Posterior cingulate gyrus (tissue), 11 donors: ENCODE measurements at regions not wholly inside any gene's neighbourhood (a gene's known extent, or its start where the extent isn't known, plus 50 kb on each side); places are given as distances from the start of the nearest gene placed in this dataset.
A peak's percentile ranks its signal among the peaks of the same experiment; 100 is the strongest.

ENCODE experiments used
- DNase-seq, 10 donors: peaks; one replicate each; pipeline versions ENCODE4 v3.0.0 to v3.0.0-alpha.2; 2020 to 2021; ENCODE audit warnings: mixed read lengths in 3 of 10
- intact Hi-C: fragments of 100-400 bp; cut with DNase I; formaldehyde crosslinking; loops from one replicate; pipeline ENCODE4 v1.15.1; 2023

DNA sequence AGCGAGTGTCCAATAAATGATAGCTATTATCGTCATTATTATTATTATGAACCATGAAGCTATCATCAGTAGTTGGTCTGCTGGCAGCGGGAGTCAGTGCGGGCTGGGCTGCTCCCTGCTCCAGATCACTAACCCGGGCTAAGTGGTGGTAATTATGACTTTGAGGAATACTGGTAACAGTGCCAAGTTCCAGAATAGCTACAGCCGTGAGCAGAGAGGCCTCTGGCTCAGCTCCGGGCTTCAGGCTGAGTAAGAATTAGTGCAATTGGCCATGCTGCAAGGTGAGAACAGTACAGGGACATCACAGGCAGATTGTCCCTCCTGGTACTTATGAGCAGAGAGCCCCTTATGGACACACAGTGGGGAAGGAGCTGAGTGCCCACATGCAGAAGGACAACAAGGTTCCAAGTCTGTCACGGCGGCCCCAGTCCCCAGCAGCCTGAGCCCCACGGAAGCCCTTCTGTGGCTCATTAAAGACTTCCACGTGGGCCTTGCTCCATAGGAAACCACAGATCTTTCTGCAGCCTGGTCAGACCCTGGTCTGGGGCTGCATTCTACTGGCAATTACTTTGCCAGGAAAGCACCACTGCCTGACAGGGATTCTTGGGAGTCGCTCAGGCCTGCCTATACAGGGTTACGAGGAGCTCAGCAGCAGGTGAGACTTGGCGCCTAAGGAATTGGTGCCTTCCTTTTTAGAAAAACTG is 235.1 kb downstream of the RRAGC start:
- intact Hi-C loops, result no loop called here
- DNase-seq, result no peak

DNA sequence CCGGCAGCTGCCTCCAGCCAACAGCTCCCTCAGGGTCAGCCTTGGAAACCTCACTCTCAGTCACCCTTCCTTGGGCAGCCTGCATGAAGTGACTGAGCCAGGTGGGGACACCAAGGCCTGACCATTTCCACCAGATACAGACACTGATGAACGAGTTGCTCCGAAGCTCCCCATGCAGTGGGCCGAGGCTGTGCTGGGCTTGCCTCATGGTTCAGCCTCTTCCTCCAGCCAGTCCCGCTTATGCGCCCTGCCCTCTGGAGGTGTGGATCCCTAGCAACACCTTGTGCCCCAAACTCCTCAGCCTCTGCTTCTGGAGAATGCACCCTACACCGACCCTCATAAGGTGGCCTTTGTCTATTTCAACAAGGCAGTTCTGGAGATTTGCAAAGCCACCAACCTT is 236.0 kb downstream of the RRAGC start:
- intact Hi-C loops, result no loop called here
- DNase-seq, result no peak

DNA sequence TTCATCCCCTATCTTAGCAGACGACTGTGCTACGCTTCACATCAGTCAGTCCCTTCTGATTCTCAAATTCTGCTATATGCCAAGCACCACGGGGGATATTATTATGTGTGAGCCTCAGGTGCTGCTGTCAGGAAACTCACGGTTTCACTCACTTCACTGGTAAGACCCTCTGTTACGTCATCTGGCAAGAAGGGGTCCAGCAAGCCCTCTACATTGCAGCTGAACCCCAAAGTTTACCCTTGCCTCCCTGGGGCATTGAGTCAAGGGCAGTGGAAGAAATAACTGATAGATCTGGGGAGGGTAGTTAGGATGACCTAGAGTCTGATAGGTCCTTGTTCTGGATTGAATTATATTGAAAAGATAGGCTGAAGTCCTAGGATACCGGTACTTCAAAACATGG is 237.4 kb downstream of the RRAGC start:
- intact Hi-C loops, result no loop called here
- no peak for DNase-seq

DNA sequence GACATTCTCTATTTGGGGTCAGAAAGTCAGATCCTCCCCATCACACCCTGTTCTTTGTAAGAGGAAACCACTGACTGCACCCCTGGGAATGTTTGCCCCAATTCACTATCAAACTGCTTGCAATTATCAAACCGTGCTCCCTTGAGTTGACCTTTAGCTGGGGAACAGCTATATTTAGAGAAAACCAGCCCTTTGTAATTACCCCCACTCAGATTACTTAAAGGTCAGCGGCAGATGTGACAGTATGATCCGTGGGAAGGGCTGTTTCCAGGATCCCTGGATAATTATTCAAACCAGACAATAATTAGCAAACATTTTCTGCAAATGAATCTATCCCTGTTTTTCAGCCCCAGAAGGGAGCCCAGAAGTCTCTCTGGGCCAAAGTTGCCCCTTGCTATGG is 242.7 kb downstream of the RRAGC start:
- intact Hi-C loops, result loop anchor here (10.0 kb wide), 2 partner anchors 108 to 348 kb away; no protein-coding TSS in a partner anchor
- no peak for DNase-seq

DNA sequence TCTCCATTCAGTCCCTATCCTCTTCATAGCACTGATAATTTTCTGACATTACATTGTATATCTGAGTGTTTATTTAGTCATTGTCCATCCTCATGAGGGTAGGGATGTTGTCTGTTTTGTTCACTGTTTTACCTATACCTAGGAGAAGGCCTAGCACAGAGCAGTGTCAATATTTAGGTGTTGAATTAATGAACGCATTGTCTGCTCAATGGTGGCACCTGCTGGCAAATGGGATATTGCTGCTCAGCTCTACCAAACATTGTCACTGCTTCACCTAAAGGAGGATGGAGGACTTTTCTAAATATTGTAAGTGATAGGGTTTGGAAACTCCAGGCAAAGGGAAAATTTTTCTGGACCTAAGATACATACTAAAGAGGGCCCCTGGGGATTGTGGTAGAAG is 243.9 kb downstream of the RRAGC start:
- DNase-seq, result no peak
- intact Hi-C loops, result loop anchor here (10.0 kb wide), 2 partner anchors 109 to 349 kb away; no protein-coding TSS in a partner anchor

DNA sequence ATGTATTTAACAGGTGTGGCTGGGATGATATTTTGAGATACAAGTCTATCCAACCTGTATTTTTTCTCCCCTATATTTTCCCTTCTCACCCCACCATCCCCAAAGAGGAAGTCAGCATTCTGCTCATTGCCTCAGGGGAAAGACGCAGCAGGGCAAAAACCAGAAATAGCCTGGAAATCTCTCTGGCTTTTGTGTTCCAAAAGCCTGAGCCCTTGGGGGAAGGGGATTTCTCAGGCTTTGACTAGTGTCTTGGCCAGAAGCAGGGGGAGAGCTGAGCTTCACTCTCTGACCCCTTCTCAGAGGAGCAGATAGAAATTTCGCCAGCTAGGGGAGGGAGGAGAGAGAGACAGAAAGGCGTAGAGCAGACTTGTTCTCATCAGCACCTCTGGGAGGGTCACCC is 244.7 kb downstream of the RRAGC start:
- intact Hi-C loops, result loop anchor here (10.0 kb wide), 2 partner anchors 110 to 350 kb away; no protein-coding TSS in a partner anchor
- no peak for DNase-seq

DNA sequence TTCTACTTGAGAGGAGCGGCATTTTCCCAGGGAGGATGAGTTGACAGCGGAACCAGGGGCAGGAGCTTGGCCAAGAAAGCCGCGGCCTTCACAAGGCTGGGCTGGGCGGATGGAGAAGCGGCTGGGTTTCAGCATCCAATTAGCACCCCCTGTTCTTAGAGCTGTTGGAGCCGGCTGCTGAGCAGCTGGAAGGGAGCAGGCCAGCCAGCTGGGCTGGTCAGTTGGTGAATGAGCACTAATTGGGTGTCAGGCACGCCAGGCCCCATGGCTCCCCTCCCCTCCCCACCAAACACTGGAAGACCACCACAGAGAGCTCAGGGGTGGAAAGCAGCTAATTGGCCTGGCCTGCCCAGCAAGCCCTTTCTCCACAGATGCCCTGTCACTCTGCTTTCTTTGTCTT is 245.6 kb downstream of the RRAGC start:
- peak in 8 of 10 donors; percentile 20 to 87 (median 56) for DNase-seq
- intact Hi-C loops, result loop anchor here (10.0 kb wide), 2 partner anchors 111 to 351 kb away; no protein-coding TSS in a partner anchor

DNA sequence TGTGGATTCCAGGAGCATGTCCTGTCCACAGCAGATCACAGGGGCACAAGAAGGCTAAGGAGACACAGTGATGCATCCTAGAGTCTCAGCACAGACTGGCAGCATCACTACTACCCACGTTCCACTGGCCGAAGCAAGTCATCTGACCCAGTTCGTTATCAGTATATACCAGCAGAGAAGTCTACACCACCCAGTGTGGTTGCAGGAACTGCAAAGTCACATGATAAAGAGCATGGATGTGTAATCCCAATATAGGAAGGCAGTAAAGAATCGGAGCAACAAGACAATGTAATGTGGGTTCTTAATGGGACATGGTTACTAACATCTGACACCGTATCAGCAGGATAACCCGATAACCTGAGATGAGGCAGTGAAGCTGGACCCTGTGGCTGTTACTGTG is 246.6 kb downstream of the RRAGC start:
- intact Hi-C loops, result loop anchor here (10.0 kb wide), 2 partner anchors 112 to 352 kb away; no protein-coding TSS in a partner anchor
- DNase-seq, result no peak

DNA sequence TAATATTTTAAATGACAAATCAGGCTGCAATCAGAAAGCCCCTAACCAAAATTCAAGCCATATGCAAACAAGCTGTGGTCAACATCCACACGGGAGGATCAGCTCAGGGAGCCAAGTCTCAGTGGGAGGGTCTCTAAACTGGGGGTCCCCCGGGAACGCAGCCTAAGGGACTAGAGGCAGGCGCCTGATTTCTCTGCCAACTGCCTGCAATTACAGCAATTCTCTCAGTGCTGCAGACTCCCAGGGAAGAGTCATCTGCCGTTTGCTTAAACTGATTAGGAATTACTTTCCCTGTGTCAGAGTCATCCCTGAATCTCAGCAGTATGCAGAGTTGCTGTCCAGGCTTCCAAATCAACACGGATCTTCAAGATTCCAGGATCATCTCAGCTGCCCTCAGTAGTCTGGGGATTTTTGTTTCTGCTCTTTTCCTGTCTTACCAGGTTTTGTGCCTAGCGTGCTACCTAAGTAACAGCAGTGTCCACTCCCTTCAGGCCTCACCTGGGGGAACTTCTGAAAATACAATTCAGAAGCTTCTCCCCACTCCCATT is 247.8 kb downstream of the RRAGC start:
- intact Hi-C loops, result loop anchor here (10.0 kb wide), 2 partner anchors 113 to 353 kb away; no protein-coding TSS in a partner anchor
- DNase-seq, result no peak

DNA sequence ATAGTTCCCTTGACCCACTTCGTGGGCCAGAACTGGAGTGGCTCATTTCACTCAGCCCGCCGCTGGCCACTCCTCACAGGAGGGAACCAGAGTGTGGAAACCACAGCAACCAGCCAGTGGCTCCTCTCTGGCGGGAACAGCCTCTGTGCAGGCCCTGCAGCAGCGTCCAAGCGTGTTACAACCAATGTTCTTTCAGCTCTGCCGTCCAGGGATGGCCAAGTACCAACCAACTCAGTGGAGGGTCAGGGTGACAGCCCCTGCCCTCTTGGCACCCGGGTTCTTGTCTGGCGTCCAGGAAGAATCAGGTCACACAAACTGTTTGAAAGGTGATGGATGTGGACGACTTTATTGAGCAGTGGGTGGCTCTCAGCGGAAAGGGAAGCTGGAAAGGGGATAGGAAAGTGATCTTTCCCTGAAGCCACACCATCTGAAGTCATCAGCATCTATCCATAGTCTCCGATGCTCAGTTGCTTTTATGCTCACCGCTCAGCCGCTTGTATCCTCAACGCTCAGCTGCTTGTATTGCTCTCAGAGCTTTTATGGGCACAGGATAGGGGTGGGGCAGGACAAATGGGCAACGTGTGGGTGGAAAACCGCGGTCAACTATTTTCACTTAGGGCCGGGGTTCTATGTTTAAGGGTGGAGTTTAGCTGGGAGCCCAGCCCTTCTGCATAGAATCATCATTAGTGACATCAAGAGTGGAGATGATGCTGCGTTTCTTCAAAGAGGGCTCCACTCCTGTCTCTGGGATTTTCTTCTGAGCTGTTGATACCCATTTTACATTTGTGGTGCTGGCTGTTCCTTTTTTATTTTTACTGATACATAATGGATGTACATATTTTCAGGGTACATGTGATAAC is 250.2 kb downstream of the RRAGC start:
- DNase-seq, result no peak

DNA sequence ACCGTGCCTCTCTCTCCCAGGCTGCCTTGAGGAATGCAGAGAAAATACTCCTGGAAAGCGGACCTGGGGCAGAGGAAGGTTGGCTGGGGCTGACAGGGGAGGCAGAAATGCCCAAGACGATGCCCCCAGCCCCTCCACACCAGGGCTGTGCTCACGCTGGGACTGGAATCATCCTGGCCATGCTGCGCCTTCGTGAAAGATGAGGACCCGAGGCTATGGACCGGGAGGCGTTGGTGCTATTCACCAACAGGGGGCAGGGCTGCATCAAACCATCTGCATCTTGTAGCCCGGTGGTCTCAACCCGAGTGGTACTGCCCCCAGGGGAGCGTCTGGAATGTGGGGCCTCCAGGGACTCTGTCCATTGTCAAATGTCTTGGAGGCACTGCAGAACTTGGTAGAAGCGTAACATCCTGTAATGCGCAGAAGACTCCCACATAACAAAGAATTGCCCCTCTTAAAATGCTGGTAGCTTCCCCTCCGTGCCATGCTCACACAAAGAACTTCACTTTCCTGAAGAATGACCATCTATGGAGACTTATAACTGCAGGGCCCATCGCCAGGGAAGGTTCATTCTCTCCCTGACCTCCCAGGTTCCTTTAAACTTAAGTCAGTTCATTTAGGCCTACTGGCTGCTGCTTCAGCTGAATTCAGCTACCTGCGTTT is 251.2 kb downstream of the RRAGC start:
- peak in 1 of 10 donors; percentile 41 for DNase-seq
- intact Hi-C loops, result loop anchor here (5.0 kb wide), 1 partner anchor 209 kb away; no protein-coding TSS in a partner anchor

More for the DNA sequence above, 250.2 kb downstream of the RRAGC start:
- intact Hi-C loops, result loop anchor here (5.0 to 10.0 kb wide), 3 partner anchors 115 to 355 kb away; no protein-coding TSS in a partner anchor

DNA sequence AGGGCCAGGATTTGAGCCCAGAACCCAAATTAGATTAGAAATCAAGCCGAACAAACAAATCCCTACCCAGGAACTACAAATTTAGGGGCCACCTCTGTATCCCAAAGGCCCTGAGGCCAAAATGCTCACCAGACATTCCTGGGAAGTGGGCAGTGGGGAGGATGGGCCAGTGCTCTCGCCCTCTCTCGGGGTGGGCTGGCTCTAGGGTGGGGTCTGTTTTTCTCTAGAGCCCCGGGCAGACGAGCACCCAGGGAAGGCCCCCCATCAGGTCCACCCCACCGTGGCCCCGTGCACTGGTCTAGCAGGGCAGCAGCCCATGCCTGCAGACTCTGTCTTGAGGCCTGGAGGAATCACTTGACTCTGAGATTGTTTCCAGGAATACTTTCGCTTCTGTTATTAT is 252.0 kb downstream of the RRAGC start:
- intact Hi-C loops, result loop anchor here (5.0 kb wide), 1 partner anchor 210 kb away; no protein-coding TSS in a partner anchor
- no peak for DNase-seq

DNA sequence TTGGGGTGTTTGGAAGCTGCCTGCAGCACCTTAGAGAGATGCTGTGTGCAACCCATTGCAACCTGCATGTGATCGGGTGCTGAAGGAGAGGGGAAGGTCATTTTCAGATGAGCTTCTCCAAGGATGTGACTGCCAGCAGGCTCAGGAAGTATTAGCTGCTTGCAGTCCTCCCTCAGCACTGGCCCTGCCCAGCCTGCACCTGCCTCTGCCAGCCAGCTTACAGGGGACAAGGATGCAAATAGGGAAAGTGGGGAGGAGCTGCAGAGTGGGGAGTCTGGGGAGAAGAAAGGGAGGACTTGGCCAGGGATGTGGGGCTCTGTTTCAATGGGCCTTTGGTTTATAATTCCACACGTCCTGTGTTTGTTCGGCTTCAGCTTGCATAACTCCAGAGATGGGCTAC is 254.5 kb downstream of the RRAGC start:
- DNase-seq, result no peak
- intact Hi-C loops, result loop anchor here (5.0 kb wide), 1 partner anchor 212 kb away; no protein-coding TSS in a partner anchor

DNA sequence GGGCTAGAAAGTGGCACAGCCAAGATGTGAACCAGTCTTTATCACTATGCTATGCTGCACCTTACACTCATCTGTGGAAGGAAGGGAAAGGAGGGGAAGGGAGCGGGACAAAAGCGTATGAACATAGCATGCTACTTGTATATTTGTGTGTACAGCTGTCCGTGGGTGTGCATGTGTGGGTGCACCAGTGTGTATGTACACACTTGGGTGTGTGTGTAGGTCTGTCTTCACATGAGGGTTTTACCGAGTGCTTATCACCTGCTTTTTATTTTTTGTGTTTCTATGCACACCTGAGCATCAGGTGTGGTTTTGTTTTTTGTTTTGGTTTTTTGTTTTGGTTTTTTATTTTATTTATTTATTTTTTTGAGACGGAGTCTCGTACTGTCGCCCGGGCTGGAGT is 255.7 kb downstream of the RRAGC start:
- intact Hi-C loops, result no loop called here
- no peak for DNase-seq

DNA sequence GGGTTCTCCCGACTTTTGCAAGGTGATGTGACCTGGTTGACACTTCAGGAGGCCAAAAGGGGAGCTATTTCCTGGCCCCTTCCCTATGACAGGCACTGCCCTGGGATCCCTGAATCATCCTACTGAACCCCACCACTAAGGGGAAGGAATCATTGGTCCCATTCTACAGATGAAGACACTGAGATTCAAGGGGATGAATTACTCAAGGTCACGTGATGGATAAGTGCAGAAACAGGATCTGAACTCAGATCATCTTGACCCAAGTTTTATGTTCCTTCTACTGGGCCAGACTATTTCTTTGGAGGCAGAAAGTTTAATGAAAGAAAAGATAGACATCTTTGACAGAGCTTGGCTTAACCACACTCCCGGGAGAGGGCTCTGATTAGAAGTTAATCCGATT is 258.7 kb downstream of the RRAGC start:
- no peak for DNase-seq
- intact Hi-C loops, result no loop called here

DNA sequence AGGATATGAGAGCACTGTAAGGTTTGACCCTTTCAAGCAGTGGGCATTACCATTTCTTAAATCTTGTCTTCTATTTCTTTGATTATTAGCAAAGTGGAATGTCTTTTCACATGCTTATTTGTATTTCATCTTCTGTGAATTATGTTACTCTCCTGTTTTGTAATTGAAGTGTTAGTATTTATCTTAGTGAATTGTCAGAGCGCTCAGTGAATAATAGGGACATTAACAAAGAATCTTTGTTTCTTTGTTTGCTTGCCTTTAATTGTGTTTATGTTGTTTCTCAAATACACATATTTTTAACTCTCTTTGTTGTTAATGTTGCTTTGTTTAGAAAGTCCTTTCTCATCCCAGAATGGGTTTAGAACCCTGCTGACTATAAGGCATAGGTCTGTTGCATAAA is 259.3 kb downstream of the RRAGC start:
- DNase-seq, result no peak
- intact Hi-C loops, result no loop called here

DNA sequence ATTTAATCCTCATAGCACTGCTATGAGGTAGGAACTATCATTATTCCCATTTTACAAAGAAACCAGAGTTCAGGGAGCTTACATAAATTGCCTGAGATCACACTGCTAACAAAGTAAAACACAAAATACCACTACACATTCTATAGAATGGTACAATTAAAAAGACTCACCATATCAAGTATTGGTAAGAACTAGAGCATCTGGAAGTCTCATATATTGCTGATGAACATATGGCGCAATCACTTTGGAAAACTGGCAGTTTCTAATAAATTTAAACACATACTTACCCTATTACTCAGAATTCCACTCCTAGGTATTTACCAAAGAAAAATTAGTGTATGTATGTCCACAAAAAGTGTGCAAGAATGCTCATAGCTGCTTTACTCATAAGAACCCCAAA is 261.5 kb downstream of the RRAGC start:
- intact Hi-C loops, result no loop called here
- no peak for DNase-seq

DNA sequence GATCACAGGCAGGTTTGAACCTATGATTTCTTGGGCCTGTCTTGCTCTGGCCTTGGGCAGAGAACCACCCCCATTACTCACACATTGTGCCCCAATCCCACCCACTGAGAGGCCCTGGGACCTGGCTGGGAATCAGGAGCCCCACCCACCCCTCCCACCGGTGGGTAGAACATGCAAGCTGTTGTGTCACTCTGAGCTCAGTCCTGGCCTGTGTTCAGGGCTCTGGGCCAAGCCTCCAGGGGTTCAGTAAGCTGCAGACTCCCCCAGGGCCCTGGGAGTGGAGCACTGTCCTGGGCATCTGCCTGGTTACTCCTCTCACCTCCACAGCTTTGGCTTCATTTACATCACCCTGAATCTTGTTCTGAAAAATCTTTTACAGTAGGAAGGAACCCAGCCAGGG is 270.5 kb downstream of the RRAGC start:
- intact Hi-C loops, result no loop called here
- DNase-seq, result no peak

DNA sequence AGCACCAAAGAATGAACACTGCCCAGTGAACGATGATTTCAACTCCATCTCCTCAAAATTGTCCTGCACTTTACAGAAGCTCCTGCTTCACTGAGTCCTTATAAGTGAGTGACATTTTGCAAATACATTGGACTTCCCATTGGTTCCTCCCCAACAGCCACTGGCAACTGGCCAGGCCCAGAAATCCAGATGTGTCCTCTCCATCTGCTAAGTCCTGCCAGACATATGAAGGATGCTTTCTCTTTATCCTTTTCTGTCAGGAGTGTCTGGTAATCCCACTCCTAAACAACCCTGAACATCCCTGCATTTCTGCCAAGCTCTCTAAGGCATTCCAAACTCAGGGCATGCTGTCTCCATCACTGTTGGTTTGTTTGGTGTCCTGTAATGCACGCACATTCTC is 271.8 kb downstream of the RRAGC start:
- DNase-seq, result no peak
- intact Hi-C loops, result no loop called here

DNA sequence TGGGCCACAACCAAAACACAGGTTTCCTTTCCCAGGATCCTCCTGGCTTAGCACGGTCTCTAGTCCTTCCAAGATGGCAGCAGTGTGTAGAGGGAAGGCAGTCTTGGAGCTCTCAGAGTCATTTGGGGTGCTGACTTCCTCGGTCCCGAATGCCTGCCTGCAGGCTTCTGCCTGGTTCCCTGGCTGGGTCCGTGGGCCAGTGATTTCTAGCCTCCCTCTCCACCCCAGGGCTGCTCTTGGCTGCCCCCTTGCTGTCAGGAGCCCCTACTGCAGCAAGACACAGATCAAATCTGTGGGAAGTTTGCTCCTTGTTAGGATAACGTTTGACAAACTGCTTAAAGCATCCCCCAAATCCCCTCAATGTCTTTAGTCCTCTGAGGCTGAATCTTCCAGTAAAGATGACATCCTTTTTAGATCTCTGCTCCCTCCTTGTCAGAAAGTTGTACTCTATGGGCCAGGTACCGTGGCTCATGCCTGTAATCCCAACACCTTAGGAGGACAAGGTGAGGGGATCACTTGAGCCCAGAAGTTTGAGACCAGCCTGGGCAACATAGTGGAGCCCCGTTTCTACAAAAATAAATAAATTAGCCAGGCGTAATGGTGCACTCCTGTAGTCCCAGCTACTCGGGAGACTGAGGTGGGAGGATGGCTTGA is 272.5 kb downstream of the RRAGC start:
- peak in 4 of 10 donors; percentile 44 to 90 (median 54) for DNase-seq
- intact Hi-C loops, result no loop called here
